WTC11 (cell line): ENCODE measurements at regions not wholly inside any gene's neighbourhood (a gene's known extent, or its start where the extent isn't known, plus 50 kb on each side); places are given as distances from the start of the nearest gene placed in this dataset.

Experiments used
- CDX4 ChIP-seq: fragments of 250-450 bp; sonication (Bioruptor Pico); IDR thresholded peaks from 2 replicates; pipeline ENCODE4 v1.9.0; 2021; ENCODE audit warnings: moderate library complexity, mild to moderate bottlenecking, inconsistent platforms, borderline replicate concordance
- CTCF ChIP-seq: fragments of 200-600 bp; IDR thresholded peaks from 2 replicates; pipeline ENCODE4 v1.8.0; 2022; ENCODE audit warnings: antibody characterized with exemption
- EMX1 ChIP-seq: fragments of 250-450 bp; sonication (Bioruptor Pico); IDR thresholded peaks from 2 replicates; pipeline ENCODE4 v1.8.0; 2021; ENCODE audit warnings: mild to moderate bottlenecking
- FOXJ3 ChIP-seq: sonication (generic); formaldehyde crosslinking; IDR thresholded peaks from 2 replicates; pipeline ENCODE4 v1.9.0; 2021; ENCODE audit warnings: missing genetic modification reagents, mild to moderate bottlenecking, borderline replicate concordance
- HMGXB4 ChIP-seq: sonication (generic); formaldehyde crosslinking; IDR thresholded peaks from 2 replicates; pipeline ENCODE4 v1.8.1; 2023; ENCODE audit warnings: mild to moderate bottlenecking, moderate library complexity, missing genetic modification reagents
- JAZF1 ChIP-seq: fragments of 250-450 bp; sonication (Bioruptor Pico); IDR thresholded peaks from 2 replicates; pipeline ENCODE4 v1.9.0; 2021; ENCODE audit warnings: moderate library complexity, mild to moderate bottlenecking, inconsistent platforms
- JUN ChIP-seq: sonication (generic); formaldehyde crosslinking; IDR thresholded peaks from 2 replicates; pipeline ENCODE4 v1.8.0; 2023; ENCODE audit warnings: mild to moderate bottlenecking, missing genetic modification reagents
- KAT7 ChIP-seq: sonication (generic); formaldehyde crosslinking; IDR thresholded peaks from 2 replicates; pipeline ENCODE4 v1.8.1; 2023; ENCODE audit warnings: missing genetic modification reagents, mild to moderate bottlenecking, borderline replicate concordance
- SP1 ChIP-seq: sonication (generic); formaldehyde crosslinking; conservative IDR thresholded peaks from 2 replicates; pipeline ENCODE4 v1.8.1; 2022; ENCODE audit warnings: missing genetic modification reagents
- USF2 ChIP-seq: sonication (generic); formaldehyde crosslinking; IDR thresholded peaks from 2 replicates; pipeline ENCODE4 v1.8.1; 2023; ENCODE audit warnings: mild to moderate bottlenecking, missing genetic modification reagents, moderate library complexity
- ZBTB21 ChIP-seq: sonication (generic); formaldehyde crosslinking; IDR thresholded peaks from 2 replicates; pipeline ENCODE4 v1.8.1; 2023; ENCODE audit warnings: mild to moderate bottlenecking, missing genetic modification reagents, borderline replicate concordance

- TF ChIP-seq ZBTB21: no peak
- TF ChIP-seq USF2 (CRISPR knock-in tag): no peak
- no peak for TF ChIP-seq CTCF
- TF ChIP-seq JAZF1 (CRISPR knock-in tag): no peak
- TF ChIP-seq CDX4 (CRISPR knock-in tag): no peak
- no peak for TF ChIP-seq SP1 (CRISPR knock-in tag)
- no peak for TF ChIP-seq JUN
- TF ChIP-seq HMGXB4 (CRISPR knock-in tag): no peak
- no peak for TF ChIP-seq KAT7
- TF ChIP-seq FOXJ3 (CRISPR knock-in tag): no peak
- TF ChIP-seq EMX1 (CRISPR knock-in tag): no peak
Measured at GRCh38 chr3:182005219-182005618, 293.5 kb downstream of the SOX2 start.
